A673 (cell line): ENCODE measurements at regions not wholly inside any gene's neighbourhood (a gene's known extent, or its start where the extent isn't known, plus 50 kb on each side); places are given as distances from the start of the nearest gene placed in this dataset.

ENCODE experiments used
- EZH2 ChIP-seq: fragments of 200-600 bp; sonication (generic); IDR thresholded peaks from 2 replicates; pipeline ENCODE4 v1.6.1; 2017; ENCODE audit warnings: borderline replicate concordance, low read depth, mild to moderate bottlenecking, mixed read lengths, antibody characterized with exemption, low read length; ENCODE audit not compliant: poor library complexity, severe bottlenecking
- TF ChIP-seq, protein P1 (sequence below): fragments of 300-800, 200-600 bp; sonication (generic); conservative IDR thresholded peaks from 2 replicates; pipeline ENCODE4 v1.5.1; 2017; ENCODE audit warnings: low read depth, mild to moderate bottlenecking, antibody characterized with exemption, low read length, moderate library complexity, mixed read lengths

DNA sequence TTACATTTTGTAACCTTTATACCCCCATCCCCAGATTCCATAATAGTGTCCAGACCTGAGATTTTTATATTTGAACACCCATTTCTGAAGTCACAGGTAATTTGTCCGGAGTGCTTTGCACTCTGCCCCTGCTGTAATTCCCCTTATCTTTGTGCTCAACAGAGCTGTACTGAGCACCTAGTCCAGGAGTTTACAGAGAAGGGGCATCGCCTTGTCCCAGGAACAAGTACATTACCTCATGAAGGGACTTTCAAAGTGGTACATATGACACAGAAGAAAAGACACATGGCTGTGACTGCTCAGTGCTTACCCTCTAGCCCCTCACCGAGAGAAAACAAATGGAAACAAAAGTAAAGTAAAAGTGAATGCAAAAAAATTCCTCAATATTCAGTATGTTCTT, 373.5 kb downstream of the SOX11 start:
- no peak for TF ChIP-seq EZH2
- TF ChIP-seq, protein P1, sequence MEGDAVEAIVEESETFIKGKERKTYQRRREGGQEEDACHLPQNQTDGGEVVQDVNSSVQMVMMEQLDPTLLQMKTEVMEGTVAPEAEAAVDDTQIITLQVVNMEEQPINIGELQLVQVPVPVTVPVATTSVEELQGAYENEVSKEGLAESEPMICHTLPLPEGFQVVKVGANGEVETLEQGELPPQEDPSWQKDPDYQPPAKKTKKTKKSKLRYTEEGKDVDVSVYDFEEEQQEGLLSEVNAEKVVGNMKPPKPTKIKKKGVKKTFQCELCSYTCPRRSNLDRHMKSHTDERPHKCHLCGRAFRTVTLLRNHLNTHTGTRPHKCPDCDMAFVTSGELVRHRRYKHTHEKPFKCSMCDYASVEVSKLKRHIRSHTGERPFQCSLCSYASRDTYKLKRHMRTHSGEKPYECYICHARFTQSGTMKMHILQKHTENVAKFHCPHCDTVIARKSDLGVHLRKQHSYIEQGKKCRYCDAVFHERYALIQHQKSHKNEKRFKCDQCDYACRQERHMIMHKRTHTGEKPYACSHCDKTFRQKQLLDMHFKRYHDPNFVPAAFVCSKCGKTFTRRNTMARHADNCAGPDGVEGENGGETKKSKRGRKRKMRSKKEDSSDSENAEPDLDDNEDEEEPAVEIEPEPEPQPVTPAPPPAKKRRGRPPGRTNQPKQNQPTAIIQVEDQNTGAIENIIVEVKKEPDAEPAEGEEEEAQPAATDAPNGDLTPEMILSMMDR = no peak
